Mucosa of descending colon (tissue), 3 donors: ENCODE measurements at regions not wholly inside any gene's neighbourhood (a gene's known extent, or its start where the extent isn't known, plus 50 kb on each side); places are given as distances from the start of the nearest gene placed in this dataset.

ENCODE experiments used
- ATAC-seq: fragments of 200-7000 bp; cut with Tn5 transposase; one replicate; pipeline ENCODE4 v1.9.1; 2020; ENCODE audit warnings: mild to moderate bottlenecking, moderate library complexity
- DNase-seq, 3 donors: peaks; one replicate each; pipeline ENCODE4 v3.0.0-alpha.2; 2020
- H3K36me3 ChIP-seq: fragments of 200-600 bp; one replicate; pipeline ENCODE4 v1.8.0; 2021; ENCODE audit warnings: low read depth, mild to moderate bottlenecking
- H3K4me1 ChIP-seq: fragments of 200-600 bp; one replicate; pipeline ENCODE4 v1.8.0; 2021; ENCODE audit warnings: low read depth, mild to moderate bottlenecking
- H3K4me3 ChIP-seq: fragments of 200-600 bp; one replicate; pipeline ENCODE4 v1.8.0; 2021; ENCODE audit warnings: mild to moderate bottlenecking
- H3K9me3 ChIP-seq: fragments of 200-600 bp; one replicate; pipeline ENCODE4 v1.8.0; 2021; ENCODE audit warnings: mild to moderate bottlenecking
- intact Hi-C, 2 donors: fragments of 100-400 bp; cut with DNase I in 1 of 2; cut with micrococcal nuclease in 1 of 2; formaldehyde crosslinking; loops; one replicate each; pipeline versions ENCODE4 v1.11.0 to v1.11.1; 2022; cut with DNase I, micrococcal nuclease
- TF ChIP-seq, protein P1 (sequence below): fragments of 200-600 bp; IDR thresholded peaks from one replicate; pipeline ENCODE4 v1.8.0; 2022; ENCODE audit warnings: antibody characterized with exemption, mild to moderate bottlenecking
- donor health status: DM: no; HTN: no; CAD: no; lungs with moderate emphysema.
- donor health status: DM: no; HTN: no; CAD: no.
- donor health status: DM: no; HTN: yes; CAD: no.

DNA sequence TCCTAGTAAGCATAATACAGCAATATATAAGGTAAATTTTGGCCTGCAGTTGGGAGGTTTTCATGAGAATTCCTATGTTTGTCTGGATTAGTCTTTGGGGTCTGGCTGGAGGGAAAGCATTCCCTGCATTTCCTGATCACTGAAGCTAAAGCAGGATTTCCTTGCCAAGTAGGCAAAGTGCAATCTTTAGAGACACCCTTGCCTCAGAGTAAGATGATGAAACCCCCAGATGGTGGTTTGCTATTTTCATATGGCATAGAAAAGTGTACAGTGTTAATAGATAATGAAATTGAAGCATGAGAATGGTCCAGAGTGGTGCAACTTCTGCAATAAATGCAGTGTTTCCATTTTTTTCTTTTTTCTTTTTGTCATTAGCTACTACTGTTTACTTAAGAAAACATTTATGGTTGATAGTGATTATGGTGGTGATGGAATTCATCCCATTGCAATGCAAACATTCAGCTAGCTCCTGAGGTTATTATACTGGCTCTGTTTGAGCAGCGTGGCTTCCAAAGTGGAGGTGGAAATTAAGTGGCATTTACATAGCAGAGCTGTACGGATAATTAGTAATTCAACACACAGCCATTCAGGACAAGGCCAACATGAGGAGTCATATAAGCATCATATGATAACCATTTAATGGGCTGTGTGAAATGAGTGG is 276.3 kb downstream of the DUSP6 start:
- intact Hi-C loops, result no loop called here
- DNase-seq, result no peak
- Histone ChIP-seq H3K4me3 (no peak overlapping the region), H3K9me3 (no peaks in the 10 kb centered on the region), H3K4me1 (no peaks in the 10 kb centered on the region), H3K36me3 (no peaks in the 10 kb centered on the region)
- no peak for ATAC-seq
- TF ChIP-seq, protein P1, sequence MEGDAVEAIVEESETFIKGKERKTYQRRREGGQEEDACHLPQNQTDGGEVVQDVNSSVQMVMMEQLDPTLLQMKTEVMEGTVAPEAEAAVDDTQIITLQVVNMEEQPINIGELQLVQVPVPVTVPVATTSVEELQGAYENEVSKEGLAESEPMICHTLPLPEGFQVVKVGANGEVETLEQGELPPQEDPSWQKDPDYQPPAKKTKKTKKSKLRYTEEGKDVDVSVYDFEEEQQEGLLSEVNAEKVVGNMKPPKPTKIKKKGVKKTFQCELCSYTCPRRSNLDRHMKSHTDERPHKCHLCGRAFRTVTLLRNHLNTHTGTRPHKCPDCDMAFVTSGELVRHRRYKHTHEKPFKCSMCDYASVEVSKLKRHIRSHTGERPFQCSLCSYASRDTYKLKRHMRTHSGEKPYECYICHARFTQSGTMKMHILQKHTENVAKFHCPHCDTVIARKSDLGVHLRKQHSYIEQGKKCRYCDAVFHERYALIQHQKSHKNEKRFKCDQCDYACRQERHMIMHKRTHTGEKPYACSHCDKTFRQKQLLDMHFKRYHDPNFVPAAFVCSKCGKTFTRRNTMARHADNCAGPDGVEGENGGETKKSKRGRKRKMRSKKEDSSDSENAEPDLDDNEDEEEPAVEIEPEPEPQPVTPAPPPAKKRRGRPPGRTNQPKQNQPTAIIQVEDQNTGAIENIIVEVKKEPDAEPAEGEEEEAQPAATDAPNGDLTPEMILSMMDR, result no peak

DNA sequence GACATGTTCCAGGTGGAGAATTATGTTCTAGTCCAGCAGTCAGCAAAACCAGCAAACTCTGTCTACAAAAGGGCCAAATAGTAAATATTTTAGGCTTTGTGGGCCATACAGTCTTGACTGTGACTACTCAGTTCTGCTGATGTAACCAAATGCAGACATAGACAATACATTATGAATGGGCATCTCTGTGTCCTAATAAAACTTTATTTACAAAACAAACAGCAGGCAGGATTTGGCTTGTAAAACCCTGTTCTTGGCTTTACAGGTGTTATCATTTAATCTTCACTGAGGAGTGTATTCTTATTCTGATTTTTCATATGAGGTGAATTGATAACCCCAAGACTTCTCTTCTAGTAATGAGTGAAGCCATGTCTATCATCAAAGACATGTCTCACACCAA is 278.6 kb downstream of the DUSP6 start:
- Histone ChIP-seq H3K4me1 (no peaks in the 10 kb centered on the region), H3K4me3 (no peak overlapping the region), H3K9me3 (no peaks in the 10 kb centered on the region), H3K36me3 (no peaks in the 10 kb centered on the region)
- TF ChIP-seq, protein P1, result no peak
- intact Hi-C loops, result no loop called here
- ATAC-seq, result no peak
- DNase-seq, result no peak

DNA sequence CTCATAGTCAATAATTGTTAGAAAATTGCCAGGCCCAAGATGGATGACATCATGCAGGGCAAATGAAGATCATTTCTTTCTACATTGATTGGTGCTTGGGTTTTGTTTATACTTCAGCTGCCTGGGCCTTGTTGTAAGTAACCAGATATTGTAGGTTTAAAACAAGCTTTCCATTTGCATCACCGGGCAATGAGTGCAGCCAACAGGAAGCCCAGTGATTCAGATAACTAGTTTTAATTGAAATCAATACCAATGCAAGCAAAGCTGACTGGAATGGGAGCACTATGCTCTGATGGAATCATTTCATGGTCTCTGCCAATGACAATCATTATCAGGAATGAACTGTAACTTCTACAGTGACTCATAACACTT is 279.3 kb downstream of the DUSP6 start:
- Histone ChIP-seq H3K36me3 (no peaks in the 10 kb centered on the region), H3K4me3 (no peak overlapping the region), H3K4me1 (no peaks in the 10 kb centered on the region), H3K9me3 (no peaks in the 10 kb centered on the region)
- ATAC-seq, result no peak
- intact Hi-C loops, result no loop called here
- TF ChIP-seq, protein P1, result no peak
- no peak for DNase-seq

DNA sequence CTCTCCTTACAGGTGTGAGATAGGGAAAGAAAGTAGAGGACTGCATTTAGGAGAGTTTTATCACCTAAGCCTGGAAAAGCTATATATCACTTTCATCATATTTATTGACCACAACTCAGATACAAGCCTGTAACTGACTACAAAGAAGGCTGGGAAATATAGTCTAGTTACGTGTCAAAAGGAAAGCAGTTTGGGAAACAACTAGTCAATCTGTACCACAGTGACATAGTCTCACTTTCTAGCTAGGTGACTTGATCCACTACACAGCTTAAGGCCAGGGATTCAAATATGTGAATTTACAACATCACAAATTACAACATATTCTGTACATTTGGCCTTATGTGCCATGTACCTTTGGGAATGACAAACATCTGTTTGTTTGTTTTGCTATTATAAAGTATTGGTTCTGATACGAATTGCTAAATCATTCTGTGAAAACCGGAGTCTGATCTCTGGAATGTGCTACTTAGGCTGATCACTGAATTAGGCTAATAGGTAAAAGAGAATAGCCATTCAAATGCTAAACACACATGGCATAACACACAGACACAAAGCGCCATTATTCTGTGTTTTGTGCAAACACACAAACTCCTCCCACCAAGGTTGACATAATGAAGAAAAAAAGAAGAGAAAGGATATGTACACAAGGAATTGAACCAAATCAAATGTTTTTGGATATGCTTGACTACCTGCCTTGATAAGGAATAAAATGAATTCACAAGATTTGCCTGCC is 279.8 kb downstream of the DUSP6 start:
- no peaks in the 10 kb centered on the region for H3K9me3 ChIP-seq
- H3K36me3 ChIP-seq, result no peaks in the 10 kb centered on the region
- H3K4me3 ChIP-seq, result no peak overlapping the region
- no peak for ATAC-seq
- no peaks in the 10 kb centered on the region for H3K4me1 ChIP-seq
- intact Hi-C loops, result no loop called here
- TF ChIP-seq, protein P1, result no peak
- no peak for DNase-seq

DNA sequence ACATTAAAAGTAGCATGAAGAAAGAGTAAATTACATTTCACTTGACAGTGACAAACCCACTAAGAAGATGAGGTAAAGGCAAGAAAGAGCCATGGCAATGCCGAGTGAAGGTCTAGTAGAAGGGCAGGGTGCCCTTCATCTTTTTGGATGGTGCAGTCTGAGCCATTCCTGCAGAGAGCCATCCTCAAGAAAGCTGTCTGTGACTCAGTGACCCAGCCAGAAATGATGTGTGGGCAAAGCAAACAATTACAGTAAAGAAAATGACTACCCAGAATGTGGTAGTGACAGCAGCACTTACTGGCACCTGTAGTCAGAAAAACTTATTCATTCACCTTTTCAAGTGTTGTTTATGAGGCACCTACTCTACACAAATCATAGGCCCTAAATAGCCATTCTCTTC is 281.7 kb downstream of the DUSP6 start:
- Histone ChIP-seq H3K36me3 (no peaks in the 10 kb centered on the region), H3K4me1 (no peaks in the 10 kb centered on the region), H3K4me3 (no peak overlapping the region), H3K9me3 (no peaks in the 10 kb centered on the region)
- no peak for DNase-seq
- ATAC-seq, result no peak
- TF ChIP-seq, protein P1, result no peak
- intact Hi-C loops, result no loop called here
